ENCODE measurements at regions not wholly inside any gene's neighbourhood (a gene's known extent, or its start where the extent isn't known, plus 50 kb on each side); places are given as distances from the start of the nearest gene placed in this dataset.

- TF ChIP-seq, protein P1, sequence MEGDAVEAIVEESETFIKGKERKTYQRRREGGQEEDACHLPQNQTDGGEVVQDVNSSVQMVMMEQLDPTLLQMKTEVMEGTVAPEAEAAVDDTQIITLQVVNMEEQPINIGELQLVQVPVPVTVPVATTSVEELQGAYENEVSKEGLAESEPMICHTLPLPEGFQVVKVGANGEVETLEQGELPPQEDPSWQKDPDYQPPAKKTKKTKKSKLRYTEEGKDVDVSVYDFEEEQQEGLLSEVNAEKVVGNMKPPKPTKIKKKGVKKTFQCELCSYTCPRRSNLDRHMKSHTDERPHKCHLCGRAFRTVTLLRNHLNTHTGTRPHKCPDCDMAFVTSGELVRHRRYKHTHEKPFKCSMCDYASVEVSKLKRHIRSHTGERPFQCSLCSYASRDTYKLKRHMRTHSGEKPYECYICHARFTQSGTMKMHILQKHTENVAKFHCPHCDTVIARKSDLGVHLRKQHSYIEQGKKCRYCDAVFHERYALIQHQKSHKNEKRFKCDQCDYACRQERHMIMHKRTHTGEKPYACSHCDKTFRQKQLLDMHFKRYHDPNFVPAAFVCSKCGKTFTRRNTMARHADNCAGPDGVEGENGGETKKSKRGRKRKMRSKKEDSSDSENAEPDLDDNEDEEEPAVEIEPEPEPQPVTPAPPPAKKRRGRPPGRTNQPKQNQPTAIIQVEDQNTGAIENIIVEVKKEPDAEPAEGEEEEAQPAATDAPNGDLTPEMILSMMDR (IDR thresholded peaks at IDR 0.05; ENCODE audit: low read depth, low read length, missing input control) = no peak
- TF ChIP-seq MAX (IDR thresholded peaks at IDR 0.05) = no peak
- TF ChIP-seq ATF3 (IDR thresholded peaks at IDR 0.05) = no peak
- TF ChIP-seq HNF4A (conservative IDR thresholded peaks at IDR 0.05) = no peak
- TF ChIP-seq EGR1 (IDR thresholded peaks at IDR 0.05; ENCODE audit: low read depth in 2 of 2) = no peak
- TF ChIP-seq RXRA (IDR thresholded peaks at IDR 0.05) = no peak
- no peak for TF ChIP-seq YY1 (IDR thresholded peaks at IDR 0.05)
- TF ChIP-seq SP1 (IDR thresholded peaks at IDR 0.05) = no peak
- TF ChIP-seq RAD21 (IDR thresholded peaks at IDR 0.05) = no peak
- TF ChIP-seq REST (IDR thresholded peaks at IDR 0.05) = no peak
- no peak for TF ChIP-seq GABPA (IDR thresholded peaks at IDR 0.05 in 1 of 2, conservative IDR thresholded peaks at IDR 0.05 in 1 of 2)
Observed at GRCh38 chr10:76723844-76724243, 913.8 kb downstream of the KCNMA1 start.
